Epidermal melanocyte (primary cell): ENCODE measurements at regions not wholly inside any gene's neighbourhood (a gene's known extent, or its start where the extent isn't known, plus 50 kb on each side); places are given as distances from the start of the nearest gene placed in this dataset.

Source experiments
- DNase-seq: peaks from one replicate; pipeline ENCODE4 v3.0.0; 2011; ENCODE audit warnings: low spot score; ENCODE audit not compliant: insufficient read length

DNA sequence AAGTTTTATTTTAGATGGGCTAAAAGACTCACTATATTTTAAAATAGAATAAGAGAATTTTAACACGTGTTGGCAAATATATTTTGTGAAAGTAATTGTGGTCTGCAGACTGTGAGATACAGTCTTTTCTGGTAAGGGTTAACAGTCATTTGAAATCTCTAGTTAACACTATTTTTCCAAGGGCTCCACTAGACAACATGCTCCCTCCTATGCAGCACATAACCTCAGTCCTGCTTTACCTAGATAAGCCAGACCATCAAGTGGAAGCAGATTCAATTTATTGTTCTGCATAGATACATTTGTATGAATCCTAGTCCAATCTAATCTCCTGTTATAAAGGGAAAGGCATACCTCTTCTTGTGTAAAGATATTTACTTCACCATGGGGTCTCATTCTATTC is 133.2 kb upstream of the CT83 start:
- DNase-seq, result no peak
